OCI-LY7 (cell line): ENCODE measurements at regions not wholly inside any gene's neighbourhood (a gene's known extent, or its start where the extent isn't known, plus 50 kb on each side); places are given as distances from the start of the nearest gene placed in this dataset.

Source experiments
- BruUV-seq: library from RNA; stranded (reverse); fragments of 400-500 nt; replicated peaks from 2 replicates; lab custom pipeline; 2021; lab: Mats Ljungman, UMichigan
- CTCF ChIA-PET: fragments of 300-600 bp; sonication (Branson Sonifier 250); formaldehyde crosslinking; loops from one replicate; lab custom pipeline; 2022; ENCODE audit warnings: antibody characterized with exemption; ENCODE audit not compliant: unreplicated experiment; lab: Charles Lee
- POLR2A ChIA-PET: fragments of 300-600 bp; sonication (Branson Sonifier 250); formaldehyde crosslinking; loops from one replicate; lab custom pipeline; 2022; ENCODE audit warnings: antibody characterized with exemption; lab: Charles Lee
- DNase-seq: peaks from one replicate; pipeline ENCODE4 v3.0.0-alpha.2; 2015; ENCODE audit warnings: low spot score
- H2AFZ ChIP-seq: fragments of 200-600 bp; sonication (generic), shearing (Covaris generic); 2 replicates; pipeline ENCODE4 v1.6.1; 2014; ENCODE audit warnings: mild to moderate bottlenecking, antibody characterized with exemption, low read length, moderate library complexity
- H3K27ac ChIP-seq: fragments of 200-600 bp; sonication (generic); 2 replicates; pipeline ENCODE4 v1.5.1; 2014; ENCODE audit warnings: mixed run types, low read depth, mild to moderate bottlenecking, moderate library complexity, low read length, inconsistent platforms; ENCODE audit not compliant: poor library complexity, severe bottlenecking
- H3K36me3 ChIP-seq: fragments of 200-600 bp; sonication (generic); 2 replicates; pipeline ENCODE4 v1.6.1; 2014; ENCODE audit warnings: mild to moderate bottlenecking, antibody characterized with exemption, low read length, moderate library complexity, mixed read lengths; ENCODE audit not compliant: insufficient read depth
- H3K4me1 ChIP-seq: fragments of 200-600 bp; sonication (generic); 2 replicates; pipeline ENCODE4 v1.5.1; 2014; ENCODE audit warnings: mild to moderate bottlenecking, low read length; ENCODE audit not compliant: insufficient read depth, poor library complexity, severe bottlenecking
- H3K4me2 ChIP-seq: fragments of 200-600 bp; sonication (generic); 2 replicates; pipeline ENCODE4 v1.6.1; 2014; ENCODE audit warnings: mild to moderate bottlenecking, low read length
- H3K4me3 ChIP-seq: fragments of 200-600 bp; sonication (generic); 2 replicates; pipeline ENCODE4 v1.5.1; 2014; ENCODE audit warnings: mild to moderate bottlenecking, low read depth, low read length; ENCODE audit not compliant: poor library complexity, severe bottlenecking
- H3K79me2 ChIP-seq: fragments of 200-600 bp; sonication (generic); 2 replicates; pipeline ENCODE4 v1.6.1; 2016; ENCODE audit warnings: low read depth, mild to moderate bottlenecking, low read length, moderate library complexity, mixed read lengths; ENCODE audit not compliant: insufficient read depth
- H3K9me2 ChIP-seq: fragments of 200-600 bp; sonication (generic); 2 replicates; pipeline ENCODE4 v1.6.1; 2016; ENCODE audit warnings: mild to moderate bottlenecking, low read length, mixed read lengths; ENCODE audit not compliant: insufficient read depth
- H3K9me3 ChIP-seq: fragments of 200-600 bp; sonication (generic); 2 replicates; pipeline ENCODE4 v1.6.1; 2014; ENCODE audit warnings: mild to moderate bottlenecking, mixed run types, low read length, mixed read lengths
- H4K20me1 ChIP-seq: fragments of 200-600 bp; sonication (generic); 2 replicates; pipeline ENCODE4 v1.6.1; 2014; ENCODE audit warnings: mild to moderate bottlenecking, antibody characterized with exemption, low read length, moderate library complexity, mixed read lengths; ENCODE audit not compliant: insufficient read depth
- CTCF ChIP-seq: fragments of 200-600 bp; sonication (generic); conservative IDR thresholded peaks from 2 replicates; pipeline ENCODE4 v1.5.1; 2014; ENCODE audit warnings: mild to moderate bottlenecking, antibody characterized with exemption, low read length, moderate library complexity, mixed read lengths
- EZH2phosphoT487 ChIP-seq: fragments of 200-600 bp; sonication (generic); IDR thresholded peaks from 2 replicates; pipeline ENCODE4 v1.6.1; 2018; ENCODE audit warnings: low read depth, borderline replicate concordance, mild to moderate bottlenecking, mixed run types, antibody characterized with exemption, low read length, moderate library complexity, mixed read lengths
- intact Hi-C: fragments of 100-400 bp; cut with micrococcal nuclease; formaldehyde crosslinking; loops from one replicate; pipeline ENCODE4 v1.10.0; 2022; ENCODE audit not compliant: unreplicated experiment

GRCh38 chr3:1955750-1956149 is 142.9 kb upstream of the CNTN4 start:
- no peak overlapping the region for H3K27ac ChIP-seq
- BruUV-seq, result no TSS peak
- ChIA-PET CTCF (no interaction called here), POLR2A (no interaction called here)
- DNase-seq, result no peak
- H3K4me1 ChIP-seq, result no peaks in the 10 kb centered on the region
- H3K9me3 ChIP-seq, result no peaks in the 10 kb centered on the region
- TF ChIP-seq CTCF (no peak), EZH2phosphoT487 (no peak)
- intact Hi-C loops, result no loop called here
- H3K79me2 ChIP-seq, result no peaks in the 10 kb centered on the region
- H3K4me2 ChIP-seq, result no peak overlapping the region
- no peaks in the 10 kb centered on the region for H3K9me2 ChIP-seq
- no peaks in the 10 kb centered on the region for H4K20me1 ChIP-seq
- H2AFZ ChIP-seq, result no peak overlapping the region
- H3K36me3 ChIP-seq, result no peaks in the 10 kb centered on the region
- no peak overlapping the region for H3K4me3 ChIP-seq

GRCh38 chr3:1960506-1960905 is 138.2 kb upstream of the CNTN4 start:
- H3K4me2 ChIP-seq, result no peak overlapping the region
- TF ChIP-seq EZH2phosphoT487 (no peak), CTCF (no peak)
- no peak overlapping the region for H3K4me3 ChIP-seq
- intact Hi-C loops, result no loop called here
- no peaks in the 10 kb centered on the region for H3K9me3 ChIP-seq
- no peak for DNase-seq
- no peaks in the 10 kb centered on the region for H3K4me1 ChIP-seq
- H3K9me2 ChIP-seq, result no peaks in the 10 kb centered on the region
- CTCF ChIA-PET, result no interaction called here
- no peaks in the 10 kb centered on the region for H3K36me3 ChIP-seq
- POLR2A ChIA-PET, result interaction anchor here (0.6 to 1.2 kb wide), 3 partner anchors 45 to 773 kb away, joined by 3 read pairs; no protein-coding TSS in a partner anchor
- no peaks in the 10 kb centered on the region for H4K20me1 ChIP-seq
- no TSS peak for BruUV-seq
- no peaks in the 10 kb centered on the region for H3K79me2 ChIP-seq
- H2AFZ ChIP-seq, result no peak overlapping the region
- no peak overlapping the region for H3K27ac ChIP-seq

- BruUV-seq, result no TSS peak
- ChIA-PET POLR2A (interaction anchor here (0.9 kb wide), 1 partner anchor 14 kb away, joined by 3 read pairs; no protein-coding TSS in a partner anchor), CTCF (interaction anchor here (0.6 kb wide), 1 partner anchor 65 kb away, joined by 3 read pairs; no protein-coding TSS in a partner anchor)
- Histone ChIP-seq H4K20me1 (no peaks in the 10 kb centered on the region), H3K9me3 (no peaks in the 10 kb centered on the region), H3K27ac (no peak overlapping the region), H3K9me2 (no peaks in the 10 kb centered on the region), H3K79me2 (no peaks in the 10 kb centered on the region), H3K4me3 (no peak overlapping the region), H3K4me1 (no peaks in the 10 kb centered on the region), H3K4me2 (no peak overlapping the region), H2AFZ (no peak overlapping the region), H3K36me3 (no peaks in the 10 kb centered on the region)
- TF ChIP-seq CTCF, result no peak
- no peak for TF ChIP-seq EZH2phosphoT487
- intact Hi-C loops, result no loop called here
- DNase-seq, result no peak
These were observed 136.1 kb upstream of the CNTN4 start for GRCh38 chr3:1962396-1963088.
